MM.1S (cell line): ENCODE measurements at regions not wholly inside any gene's neighbourhood (a gene's known extent, or its start where the extent isn't known, plus 50 kb on each side); places are given as distances from the start of the nearest gene placed in this dataset.

Source experiments
- DNase-seq: peaks from one replicate; pipeline ENCODE4 v3.0.0-alpha.2; 2015
- H2AFZ ChIP-seq: fragments of 300-600 bp; sonication (generic); 2 replicates; pipeline ENCODE4 v1.6.0; 2016; ENCODE audit warnings: antibody characterized with exemption, low read length
- H3F3A ChIP-seq: fragments of 300-600 bp; sonication (generic); 2 replicates; pipeline ENCODE4 v1.6.1; 2016; ENCODE audit warnings: mild to moderate bottlenecking, antibody characterized with exemption, low read length, moderate library complexity, mixed read lengths; ENCODE audit not compliant: insufficient read depth
- H3K27ac ChIP-seq: fragments of 300-600 bp; sonication (generic); 2 replicates; pipeline ENCODE4 v1.5.1; 2016; ENCODE audit warnings: mild to moderate bottlenecking, low read length
- H3K27me3 ChIP-seq: fragments of 300-600 bp; sonication (generic); replicated peaks from 2 replicates; pipeline ENCODE4 v1.6.0; 2016; ENCODE audit warnings: low read length; ENCODE audit not compliant: insufficient read depth
- H3K36me3 ChIP-seq: fragments of 300-600 bp; sonication (generic); replicated peaks from 2 replicates; pipeline ENCODE4 v1.6.1; 2016; ENCODE audit warnings: mild to moderate bottlenecking, low read length, mixed read lengths; ENCODE audit not compliant: insufficient read depth
- H3K4me1 ChIP-seq: fragments of 300-600 bp; sonication (generic); 2 replicates; pipeline ENCODE4 v1.6.1; 2016; ENCODE audit warnings: low read length, mixed read lengths
- H3K4me2 ChIP-seq: fragments of 300-600 bp; sonication (generic); 2 replicates; pipeline ENCODE4 v1.6.0; 2016; ENCODE audit warnings: low read depth, low read length
- H3K4me3 ChIP-seq: fragments of 300-600 bp; sonication (generic); 2 replicates; pipeline ENCODE4 v1.5.1; 2016; ENCODE audit warnings: low read length, mixed read lengths
- H3K79me2 ChIP-seq: fragments of 300-600 bp; sonication (generic); 2 replicates; pipeline ENCODE4 v1.6.1; 2016; ENCODE audit warnings: mixed run types, low read length, mixed read lengths
- H3K9ac ChIP-seq: fragments of 300-600 bp; sonication (generic); 2 replicates; pipeline ENCODE4 v1.6.1; 2016; ENCODE audit warnings: low read length, mixed read lengths
- H3K9me2 ChIP-seq: fragments of 300-600 bp; sonication (generic); replicated peaks from 2 replicates; pipeline ENCODE4 v1.6.1; 2016; ENCODE audit warnings: mild to moderate bottlenecking, low read length, mixed read lengths; ENCODE audit not compliant: insufficient read depth
- H3K9me3 ChIP-seq: fragments of 300-600 bp; sonication (generic); replicated peaks from 2 replicates; pipeline ENCODE4 v1.6.1; 2016; ENCODE audit warnings: mild to moderate bottlenecking, low read length, mixed read lengths; ENCODE audit not compliant: insufficient read depth
- H4K20me1 ChIP-seq: fragments of 300-600 bp; sonication (generic); 2 replicates; pipeline ENCODE4 v1.6.1; 2016; ENCODE audit warnings: mild to moderate bottlenecking, low read length, moderate library complexity, mixed read lengths; ENCODE audit not compliant: insufficient read depth
- CTCF ChIP-seq: fragments of 300-600 bp; sonication (generic); IDR thresholded peaks from 2 replicates; pipeline ENCODE4 v1.5.1; 2016; ENCODE audit warnings: antibody characterized with exemption, low read length, mixed read lengths
- EZH2 ChIP-seq: fragments of 300-600 bp; sonication (generic); optimal IDR thresholded peaks from 2 replicates; pipeline ENCODE3; 2017; ENCODE audit warnings: low read depth, mild to moderate bottlenecking, antibody characterized with exemption, low read length, mixed read lengths
- EZH2phosphoT487 ChIP-seq: fragments of 300-600 bp; sonication (generic); IDR thresholded peaks from 2 replicates; pipeline ENCODE4 v1.6.1; 2018; ENCODE audit warnings: antibody characterized with exemption, low read length

GRCh38 chr4:156298230-156298629 lies 344.6 kb upstream of the CTSO start:
- Histone ChIP-seq H3K9ac (no peak overlapping the region), H2AFZ (no peak overlapping the region), H3F3A (no peaks in the 10 kb centered on the region), H3K27ac (no peak overlapping the region), H3K27me3 (no peaks in the 10 kb centered on the region), H4K20me1 (no peaks in the 10 kb centered on the region), H3K4me1 (0 out of 2 replicates have a peak, but pooled peaks cover 7% of the 10 kb centered on the region), H3K79me2 (no peaks in the 10 kb centered on the region), H3K9me2 (no peaks in the 10 kb centered on the region), H3K4me3 (no peak overlapping the region), H3K9me3 (no peaks in the 10 kb centered on the region), H3K4me2 (no peak overlapping the region), H3K36me3 (no peaks in the 10 kb centered on the region)
- TF ChIP-seq EZH2 (no peak), EZH2phosphoT487 (no peak), CTCF (no peak)
- DNase-seq = no peak

GRCh38 chr4:156295676-156296195 lies 342.1 kb upstream of the CTSO start:
- TF ChIP-seq EZH2phosphoT487 (no peak), CTCF (no peak), EZH2 (no peak)
- Histone ChIP-seq H3K4me2 (no peak overlapping the region), H3F3A (no peaks in the 10 kb centered on the region), H3K9me2 (no peaks in the 10 kb centered on the region), H3K27me3 (no peaks in the 10 kb centered on the region), H3K4me1 (0 out of 2 replicates have a peak, but pooled peaks cover 7% of the 10 kb centered on the region), H3K27ac (no peak overlapping the region), H3K9ac (no peak overlapping the region), H3K79me2 (no peaks in the 10 kb centered on the region), H3K4me3 (no peak overlapping the region), H3K36me3 (no peaks in the 10 kb centered on the region), H2AFZ (no peak overlapping the region), H4K20me1 (no peaks in the 10 kb centered on the region), H3K9me3 (no peaks in the 10 kb centered on the region)
- DNase-seq = no peak

GRCh38 chr4:156294577-156294976 lies 340.9 kb upstream of the CTSO start:
- TF ChIP-seq EZH2phosphoT487 = no peak
- TF ChIP-seq CTCF = peak; percentile 59
- Histone ChIP-seq H3K27me3 (no peaks in the 10 kb centered on the region), H3K9me2 (no peaks in the 10 kb centered on the region), H3K36me3 (no peaks in the 10 kb centered on the region), H3K9ac (no peak overlapping the region), H3F3A (no peaks in the 10 kb centered on the region), H3K4me2 (no peak overlapping the region), H3K27ac (no peak overlapping the region), H3K9me3 (no peaks in the 10 kb centered on the region), H3K4me3 (no peak overlapping the region), H3K79me2 (no peaks in the 10 kb centered on the region), H3K4me1 (0 out of 2 replicates have a peak, but pooled peaks cover 7% of the 10 kb centered on the region), H2AFZ (no peak overlapping the region), H4K20me1 (no peaks in the 10 kb centered on the region)
- DNase-seq = peak; percentile 70
